ENCODE measurements at regions not wholly inside any gene's neighbourhood (a gene's known extent, or its start where the extent isn't known, plus 50 kb on each side); places are given as distances from the start of the nearest gene placed in this dataset.

DNA sequence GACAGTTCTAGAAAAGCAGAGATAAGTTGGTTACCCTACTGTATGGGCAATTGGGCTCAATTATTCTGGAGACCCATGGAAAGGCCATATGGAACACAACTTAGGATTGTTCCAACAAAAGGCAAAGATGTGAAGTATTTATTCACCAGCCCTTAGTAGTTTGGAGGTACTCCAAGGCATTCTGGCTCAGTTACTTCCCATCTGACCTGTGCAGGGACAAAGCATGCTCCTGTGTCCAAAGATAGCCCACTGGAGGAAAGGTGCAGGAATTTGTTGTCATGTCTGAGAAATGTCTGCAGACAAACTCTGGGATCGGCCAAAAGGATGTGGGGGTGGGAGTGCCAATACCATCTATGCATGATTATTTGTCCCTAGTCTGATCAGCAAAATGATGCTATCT, 279.5 kb upstream of the PTGER4 start:
- Histone ChIP-seq H3K36me3 (ENCODE audit: control insufficient read depth in 2 of 2, extremely low read depth in 1 of 2, insufficient read depth in 2 of 2, low read length in 2 of 2) (no peaks in the 10 kb centered on the region), H3K4me1 (ENCODE audit: control insufficient read depth, extremely low read depth, insufficient read depth, low read length) (peaks cover 23% of the 10 kb centered on the region), H3K4me3 (ENCODE audit: control insufficient read depth in 2 of 3, extremely low read depth in 1 of 3, insufficient read depth in 2 of 3, low read depth in 1 of 3, low read length in 3 of 3) (no peak overlapping the region), H2AFZ (ENCODE audit: control insufficient read depth, low read length) (no peak overlapping the region), H3K27ac (ENCODE audit: control insufficient read depth, insufficient read depth, low read length) (no peak overlapping the region), H3K27me3 (ENCODE audit: control insufficient read depth, extremely low read depth, insufficient read depth, low read length) (no peaks in the 10 kb centered on the region), H3K9me3 (ENCODE audit: control insufficient read depth, low read depth, low read length) (no peaks in the 10 kb centered on the region), H3K79me2 (ENCODE audit: control insufficient read depth, insufficient read depth, low read length) (no peaks in the 10 kb centered on the region), H3K4me2 (ENCODE audit: control insufficient read depth, extremely low read depth, insufficient read depth, low read depth, low read length) (no peak overlapping the region), H4K20me1 (ENCODE audit: control insufficient read depth, extremely low read depth, insufficient read depth, low read length) (no peaks in the 10 kb centered on the region), H3K9ac (ENCODE audit: control insufficient read depth, extremely low read depth, insufficient read depth, low read length) (no peak overlapping the region), H3K9me1 (ENCODE audit: control insufficient read depth, extremely low read depth, insufficient read depth, low read length) (no peaks in the 10 kb centered on the region)
- DNase-seq (ENCODE audit: low read depth, low spot score), result no peak
- FAIRE-seq, result no peak
- TF ChIP-seq EZH2 (IDR thresholded peaks at IDR 0.05; ENCODE audit: low read length), result no peak
- TF ChIP-seq, protein P1, sequence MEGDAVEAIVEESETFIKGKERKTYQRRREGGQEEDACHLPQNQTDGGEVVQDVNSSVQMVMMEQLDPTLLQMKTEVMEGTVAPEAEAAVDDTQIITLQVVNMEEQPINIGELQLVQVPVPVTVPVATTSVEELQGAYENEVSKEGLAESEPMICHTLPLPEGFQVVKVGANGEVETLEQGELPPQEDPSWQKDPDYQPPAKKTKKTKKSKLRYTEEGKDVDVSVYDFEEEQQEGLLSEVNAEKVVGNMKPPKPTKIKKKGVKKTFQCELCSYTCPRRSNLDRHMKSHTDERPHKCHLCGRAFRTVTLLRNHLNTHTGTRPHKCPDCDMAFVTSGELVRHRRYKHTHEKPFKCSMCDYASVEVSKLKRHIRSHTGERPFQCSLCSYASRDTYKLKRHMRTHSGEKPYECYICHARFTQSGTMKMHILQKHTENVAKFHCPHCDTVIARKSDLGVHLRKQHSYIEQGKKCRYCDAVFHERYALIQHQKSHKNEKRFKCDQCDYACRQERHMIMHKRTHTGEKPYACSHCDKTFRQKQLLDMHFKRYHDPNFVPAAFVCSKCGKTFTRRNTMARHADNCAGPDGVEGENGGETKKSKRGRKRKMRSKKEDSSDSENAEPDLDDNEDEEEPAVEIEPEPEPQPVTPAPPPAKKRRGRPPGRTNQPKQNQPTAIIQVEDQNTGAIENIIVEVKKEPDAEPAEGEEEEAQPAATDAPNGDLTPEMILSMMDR (optimal IDR thresholded peaks at IDR 0.05 in 1 of 3, IDR thresholded peaks at IDR 0.05 in 1 of 3, conservative IDR thresholded peaks at IDR 0.05 in 1 of 3; ENCODE audit: extremely low read depth in 1 of 3, insufficient read depth in 2 of 3, low read length in 3 of 3), result no peak
- dilution Hi-C loops (cut with MboI; ENCODE audit: extremely low pct_ligation_motif_present, low sequenced_read_pairs), result no loop called here

DNA sequence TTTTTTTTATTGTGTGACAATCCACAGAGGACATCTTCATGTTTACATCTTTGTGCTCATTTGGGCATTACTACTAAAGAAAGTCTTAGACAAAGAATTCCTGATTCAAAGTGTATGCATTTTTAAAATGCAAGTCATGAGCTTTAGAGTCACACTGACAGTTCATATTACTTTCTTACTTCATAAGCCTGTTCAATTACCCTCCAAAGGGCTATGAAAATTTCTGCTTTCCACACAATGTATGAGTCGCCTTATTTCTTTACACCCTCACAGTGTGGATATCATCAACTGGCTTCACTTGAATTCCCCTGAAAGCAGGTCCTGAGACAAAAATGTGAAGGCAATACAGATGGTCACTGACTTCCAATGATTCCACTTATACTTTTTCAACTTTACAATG, 280.4 kb upstream of the PTGER4 start:
- DNase-seq (ENCODE audit: low read depth, low spot score), result no peak
- Histone ChIP-seq H4K20me1 (ENCODE audit: control insufficient read depth, extremely low read depth, insufficient read depth, low read length) (no peaks in the 10 kb centered on the region), H3K4me3 (ENCODE audit: control insufficient read depth in 2 of 3, extremely low read depth in 1 of 3, insufficient read depth in 2 of 3, low read depth in 1 of 3, low read length in 3 of 3) (no peak overlapping the region), H3K27ac (ENCODE audit: control insufficient read depth, insufficient read depth, low read length) (no peak overlapping the region), H3K9me1 (ENCODE audit: control insufficient read depth, extremely low read depth, insufficient read depth, low read length) (no peaks in the 10 kb centered on the region), H2AFZ (ENCODE audit: control insufficient read depth, low read length) (no peak overlapping the region), H3K27me3 (ENCODE audit: control insufficient read depth, extremely low read depth, insufficient read depth, low read length) (no peaks in the 10 kb centered on the region), H3K4me1 (ENCODE audit: control insufficient read depth, extremely low read depth, insufficient read depth, low read length) (peaks cover 18% of the 10 kb centered on the region), H3K79me2 (ENCODE audit: control insufficient read depth, insufficient read depth, low read length) (no peaks in the 10 kb centered on the region), H3K4me2 (ENCODE audit: control insufficient read depth, extremely low read depth, insufficient read depth, low read depth, low read length) (no peak overlapping the region), H3K9ac (ENCODE audit: control insufficient read depth, extremely low read depth, insufficient read depth, low read length) (no peak overlapping the region), H3K36me3 (ENCODE audit: control insufficient read depth in 2 of 2, extremely low read depth in 1 of 2, insufficient read depth in 2 of 2, low read length in 2 of 2) (no peaks in the 10 kb centered on the region), H3K9me3 (ENCODE audit: control insufficient read depth, low read depth, low read length) (no peaks in the 10 kb centered on the region)
- FAIRE-seq, result no peak
- dilution Hi-C loops (cut with MboI; ENCODE audit: extremely low pct_ligation_motif_present, low sequenced_read_pairs), result no loop called here
- TF ChIP-seq EZH2 (IDR thresholded peaks at IDR 0.05; ENCODE audit: low read length), result no peak
- TF ChIP-seq, protein P1 (optimal IDR thresholded peaks at IDR 0.05 in 1 of 3, IDR thresholded peaks at IDR 0.05 in 1 of 3, conservative IDR thresholded peaks at IDR 0.05 in 1 of 3; ENCODE audit: extremely low read depth in 1 of 3, insufficient read depth in 2 of 3, low read length in 3 of 3), result no peak
